ENCODE measurements at regions not wholly inside any gene's neighbourhood (a gene's known extent, or its start where the extent isn't known, plus 50 kb on each side); places are given as distances from the start of the nearest gene placed in this dataset.
A peak's percentile ranks its signal among the peaks of the same experiment; 100 is the strongest.

GRCh38 chr18:22687892-22688680, 245.0 kb upstream of the RBBP8 start:
- peaks cover 26% of the 10 kb centered on the region for H3K4me1 Mint-ChIP-seq (ENCODE audit: unreplicated experiment)
- H3K27ac Mint-ChIP-seq (ENCODE audit: unreplicated experiment) = no peak overlapping the region
- no peaks in the 10 kb centered on the region for H3K27me3 Mint-ChIP-seq (ENCODE audit: unreplicated experiment)
- no peak overlapping the region for H3K4me3 Mint-ChIP-seq (ENCODE audit: unreplicated experiment)
- no peaks in the 10 kb centered on the region for H3K9me3 Mint-ChIP-seq (ENCODE audit: unreplicated experiment)
- H3K36me3 Mint-ChIP-seq (ENCODE audit: unreplicated experiment) = no peaks in the 10 kb centered on the region
- TF ChIP-seq, protein P1, sequence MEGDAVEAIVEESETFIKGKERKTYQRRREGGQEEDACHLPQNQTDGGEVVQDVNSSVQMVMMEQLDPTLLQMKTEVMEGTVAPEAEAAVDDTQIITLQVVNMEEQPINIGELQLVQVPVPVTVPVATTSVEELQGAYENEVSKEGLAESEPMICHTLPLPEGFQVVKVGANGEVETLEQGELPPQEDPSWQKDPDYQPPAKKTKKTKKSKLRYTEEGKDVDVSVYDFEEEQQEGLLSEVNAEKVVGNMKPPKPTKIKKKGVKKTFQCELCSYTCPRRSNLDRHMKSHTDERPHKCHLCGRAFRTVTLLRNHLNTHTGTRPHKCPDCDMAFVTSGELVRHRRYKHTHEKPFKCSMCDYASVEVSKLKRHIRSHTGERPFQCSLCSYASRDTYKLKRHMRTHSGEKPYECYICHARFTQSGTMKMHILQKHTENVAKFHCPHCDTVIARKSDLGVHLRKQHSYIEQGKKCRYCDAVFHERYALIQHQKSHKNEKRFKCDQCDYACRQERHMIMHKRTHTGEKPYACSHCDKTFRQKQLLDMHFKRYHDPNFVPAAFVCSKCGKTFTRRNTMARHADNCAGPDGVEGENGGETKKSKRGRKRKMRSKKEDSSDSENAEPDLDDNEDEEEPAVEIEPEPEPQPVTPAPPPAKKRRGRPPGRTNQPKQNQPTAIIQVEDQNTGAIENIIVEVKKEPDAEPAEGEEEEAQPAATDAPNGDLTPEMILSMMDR (IDR thresholded peaks at IDR 0.05) = no peak
- no peak for DNase-seq (ENCODE audit: extremely low spot score, unreplicated experiment)

GRCh38 chr18:22688877-22689496, 244.1 kb upstream of the RBBP8 start:
- TF ChIP-seq, protein P1 (IDR thresholded peaks at IDR 0.05) = no peak
- H3K27ac Mint-ChIP-seq (ENCODE audit: unreplicated experiment) = no peak overlapping the region
- no peaks in the 10 kb centered on the region for H3K9me3 Mint-ChIP-seq (ENCODE audit: unreplicated experiment)
- H3K36me3 Mint-ChIP-seq (ENCODE audit: unreplicated experiment) = no peaks in the 10 kb centered on the region
- no peak for DNase-seq (ENCODE audit: extremely low spot score, unreplicated experiment)
- H3K4me3 Mint-ChIP-seq (ENCODE audit: unreplicated experiment) = no peak overlapping the region
- H3K27me3 Mint-ChIP-seq (ENCODE audit: unreplicated experiment) = no peaks in the 10 kb centered on the region
- peaks cover 21% of the 10 kb centered on the region for H3K4me1 Mint-ChIP-seq (ENCODE audit: unreplicated experiment)

GRCh38 chr18:22689712-22690111, 243.4 kb upstream of the RBBP8 start:
- Mint-ChIP-seq H3K36me3 (ENCODE audit: unreplicated experiment) (no peaks in the 10 kb centered on the region), H3K27me3 (ENCODE audit: unreplicated experiment) (no peaks in the 10 kb centered on the region), H3K4me3 (ENCODE audit: unreplicated experiment) (no peak overlapping the region), H3K27ac (ENCODE audit: unreplicated experiment) (no peak overlapping the region), H3K4me1 (ENCODE audit: unreplicated experiment) (peaks cover 19% of the 10 kb centered on the region), H3K9me3 (ENCODE audit: unreplicated experiment) (peaks cover 3% of the 10 kb centered on the region)
- no peak for DNase-seq (ENCODE audit: extremely low spot score, unreplicated experiment)
- TF ChIP-seq, protein P1 (IDR thresholded peaks at IDR 0.05) = no peak

DNA sequence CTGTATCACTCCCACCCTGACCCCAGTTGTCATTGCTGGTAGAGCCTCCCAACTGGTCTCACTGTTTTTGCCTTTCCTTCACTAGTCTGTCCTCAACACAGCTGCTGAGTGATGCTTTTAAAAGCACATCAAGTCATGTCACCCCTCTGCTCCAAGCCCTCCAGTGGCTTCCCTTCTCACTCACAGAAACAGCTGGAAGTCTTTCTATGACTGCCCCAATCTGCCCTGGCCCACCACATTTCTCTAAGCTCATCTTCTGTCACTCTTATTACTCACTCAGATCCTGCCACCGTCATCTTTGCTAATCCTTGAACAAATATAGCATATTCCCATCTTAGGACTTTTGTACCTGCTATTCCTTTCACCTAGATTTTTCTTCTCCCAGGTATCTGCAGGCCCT, 242.6 kb upstream of the RBBP8 start:
- no peak for DNase-seq (ENCODE audit: extremely low spot score, unreplicated experiment)
- Mint-ChIP-seq H3K27me3 (ENCODE audit: unreplicated experiment) (no peaks in the 10 kb centered on the region), H3K4me3 (ENCODE audit: unreplicated experiment) (no peak overlapping the region), H3K9me3 (ENCODE audit: unreplicated experiment) (peaks cover 3% of the 10 kb centered on the region), H3K36me3 (ENCODE audit: unreplicated experiment) (no peaks in the 10 kb centered on the region), H3K4me1 (ENCODE audit: unreplicated experiment) (peaks cover 28% of the 10 kb centered on the region), H3K27ac (ENCODE audit: unreplicated experiment) (no peak overlapping the region)
- TF ChIP-seq, protein P1 (IDR thresholded peaks at IDR 0.05) = no peak

DNA sequence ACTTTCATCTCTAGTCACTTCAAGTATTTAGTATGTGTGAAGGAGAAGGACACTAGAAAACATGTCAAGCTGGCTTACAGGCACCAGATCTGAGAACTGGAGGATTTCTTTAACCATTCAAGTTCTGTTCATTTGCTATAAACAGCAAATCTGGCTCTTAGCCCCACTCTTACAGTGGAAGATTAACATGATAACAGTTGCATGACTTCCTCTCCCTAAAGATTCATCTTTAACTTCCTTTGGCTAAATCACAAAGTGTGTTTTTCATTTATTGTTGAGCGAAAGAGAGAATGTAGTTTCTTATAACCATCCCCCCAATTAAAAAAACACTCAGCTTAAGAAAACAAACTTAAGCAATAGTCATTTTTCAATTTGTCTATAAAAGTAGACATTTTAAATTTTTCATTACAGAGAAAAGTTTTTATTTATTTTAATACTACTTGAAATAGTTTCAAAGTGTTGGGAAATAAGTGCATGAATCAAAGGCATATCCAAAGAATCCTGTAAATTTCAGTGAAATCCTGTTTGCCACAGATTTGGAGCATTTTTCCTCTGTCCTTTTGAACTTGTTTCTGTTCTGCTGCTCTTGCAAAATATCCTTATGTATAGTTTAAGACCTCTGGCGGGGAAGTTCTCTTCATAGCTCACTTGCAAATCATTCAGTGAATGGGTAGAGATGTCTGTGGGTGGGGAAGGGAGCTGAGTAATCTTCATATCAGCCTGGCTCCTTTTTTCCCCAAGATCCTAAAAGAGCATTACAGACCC, 241.0 kb upstream of the RBBP8 start:
- no peak for DNase-seq (ENCODE audit: extremely low spot score, unreplicated experiment)
- Mint-ChIP-seq H3K36me3 (ENCODE audit: unreplicated experiment) (no peaks in the 10 kb centered on the region), H3K4me1 (ENCODE audit: unreplicated experiment) (peaks cover 32% of the 10 kb centered on the region)

More for the DNA sequence above, 241.0 kb upstream of the RBBP8 start:
- Mint-ChIP-seq H3K4me3 (ENCODE audit: unreplicated experiment) (no peak overlapping the region), H3K9me3 (ENCODE audit: unreplicated experiment) (peaks cover 3% of the 10 kb centered on the region), H3K27me3 (ENCODE audit: unreplicated experiment) (no peaks in the 10 kb centered on the region), H3K27ac (ENCODE audit: unreplicated experiment) (peak overlapping the region; percentile 56)
- TF ChIP-seq, protein P1 (IDR thresholded peaks at IDR 0.05) = no peak
